Chondrocyte (in vitro differentiated cells): ENCODE measurements at regions not wholly inside any gene's neighbourhood (a gene's known extent, or its start where the extent isn't known, plus 50 kb on each side); places are given as distances from the start of the nearest gene placed in this dataset.
"Not testable (repeated sequence)": the region's sequence is repeated elsewhere in the genome, so short reads cannot be mapped to it uniquely, and the experiment has no call there.

ENCODE experiments used
- DNase-seq: peaks from one replicate; pipeline ENCODE4 v3.0.0; 2021; ENCODE audit warnings: mixed read lengths, low spot score
- H3K27ac Mint-ChIP-seq: one replicate; pipeline ENCODE4 v1.8.0; 2021; ENCODE audit warnings: mild to moderate bottlenecking, moderate library complexity, mixed read lengths; ENCODE audit not compliant: unreplicated experiment
- H3K27me3 Mint-ChIP-seq: 2 replicates; pipeline ENCODE4 v1.8.0; 2021; ENCODE audit warnings: low read depth, mixed read lengths
- H3K36me3 Mint-ChIP-seq: 2 replicates; pipeline ENCODE4 v1.8.0; 2021; ENCODE audit warnings: low read depth, mixed read lengths
- H3K4me1 Mint-ChIP-seq: 2 replicates; pipeline ENCODE4 v1.8.0; 2021; ENCODE audit warnings: low read depth, mild to moderate bottlenecking, mixed read lengths
- H3K4me3 Mint-ChIP-seq: one replicate; pipeline ENCODE4 v1.8.0; 2021; ENCODE audit warnings: mild to moderate bottlenecking, moderate library complexity, mixed read lengths; ENCODE audit not compliant: unreplicated experiment
- H3K9me3 Mint-ChIP-seq: 2 replicates; pipeline ENCODE4 v1.8.0; 2021; ENCODE audit warnings: low read depth, mixed read lengths

GRCh38 chr21:10325546-10325945, 195.8 kb upstream of the TPTE start:
- H3K27ac Mint-ChIP-seq, H3K36me3 Mint-ChIP-seq, H3K27me3 Mint-ChIP-seq, H3K4me3 Mint-ChIP-seq, H3K4me1 Mint-ChIP-seq, DNase-seq: not testable (repeated sequence)
- peaks cover 42% of the 10 kb centered on the region for H3K9me3 Mint-ChIP-seq

- H3K36me3 Mint-ChIP-seq, H3K27ac Mint-ChIP-seq, H3K4me1 Mint-ChIP-seq, H3K27me3 Mint-ChIP-seq, DNase-seq, H3K4me3 Mint-ChIP-seq: not testable (repeated sequence)
- peaks cover 48% of the 10 kb centered on the region for H3K9me3 Mint-ChIP-seq
These were observed 195.2 kb upstream of the TPTE start for GRCh38 chr21:10326146-10326545.

- H3K27me3 Mint-ChIP-seq, H3K4me1 Mint-ChIP-seq, H3K4me3 Mint-ChIP-seq, H3K27ac Mint-ChIP-seq, H3K36me3 Mint-ChIP-seq: not testable (repeated sequence)
- H3K9me3 Mint-ChIP-seq, result peaks cover 55% of the 10 kb centered on the region
- DNase-seq, result peak; percentile 95
These were observed 192.7 kb upstream of the TPTE start for GRCh38 chr21:10328646-10329045.

GRCh38 chr21:10330641-10331119, 190.7 kb upstream of the TPTE start:
- peak; percentile 100 for DNase-seq
- H3K4me3 Mint-ChIP-seq, H3K36me3 Mint-ChIP-seq, H3K4me1 Mint-ChIP-seq, H3K27me3 Mint-ChIP-seq, H3K27ac Mint-ChIP-seq: not testable (repeated sequence)
- H3K9me3 Mint-ChIP-seq, result peaks cover 55% of the 10 kb centered on the region

- not testable (repeated sequence) for H3K4me3 Mint-ChIP-seq, H3K27ac Mint-ChIP-seq, H3K36me3 Mint-ChIP-seq, H3K4me1 Mint-ChIP-seq, H3K27me3 Mint-ChIP-seq
- peak; percentile 95 for DNase-seq
- H3K9me3 Mint-ChIP-seq, result peaks cover 56% of the 10 kb centered on the region
These were observed 190.2 kb upstream of the TPTE start for GRCh38 chr21:10331134-10331533.

- not testable (repeated sequence) for H3K36me3 Mint-ChIP-seq, H3K27me3 Mint-ChIP-seq, H3K4me3 Mint-ChIP-seq, H3K4me1 Mint-ChIP-seq, H3K27ac Mint-ChIP-seq, DNase-seq
- peaks cover 48% of the 10 kb centered on the region for H3K9me3 Mint-ChIP-seq
These were observed 188.4 kb upstream of the TPTE start for GRCh38 chr21:10332935-10333334.

GRCh38 chr21:10334391-10334790, 187.0 kb upstream of the TPTE start:
- H3K4me1 Mint-ChIP-seq, H3K27ac Mint-ChIP-seq, H3K27me3 Mint-ChIP-seq, H3K36me3 Mint-ChIP-seq, H3K4me3 Mint-ChIP-seq, DNase-seq: not testable (repeated sequence)
- peaks cover 49% of the 10 kb centered on the region for H3K9me3 Mint-ChIP-seq

- not testable (repeated sequence) for H3K27ac Mint-ChIP-seq, H3K27me3 Mint-ChIP-seq, H3K4me1 Mint-ChIP-seq, H3K36me3 Mint-ChIP-seq, H3K4me3 Mint-ChIP-seq
- H3K9me3 Mint-ChIP-seq, result peaks cover 50% of the 10 kb centered on the region
- DNase-seq, result peak; percentile 97
These were observed 179.0 kb upstream of the TPTE start for GRCh38 chr21:10342261-10342956.

- not testable (repeated sequence) for H3K4me1 Mint-ChIP-seq, H3K36me3 Mint-ChIP-seq, H3K27me3 Mint-ChIP-seq, H3K27ac Mint-ChIP-seq, H3K4me3 Mint-ChIP-seq
- peaks cover 49% of the 10 kb centered on the region for H3K9me3 Mint-ChIP-seq
- DNase-seq, result peak; percentile 100
These were observed 178.0 kb upstream of the TPTE start for GRCh38 chr21:10343146-10343935.

- peaks cover 50% of the 10 kb centered on the region for H3K9me3 Mint-ChIP-seq
- H3K36me3 Mint-ChIP-seq, H3K27ac Mint-ChIP-seq, H3K4me1 Mint-ChIP-seq, H3K4me3 Mint-ChIP-seq, H3K27me3 Mint-ChIP-seq, DNase-seq: not testable (repeated sequence)
These were observed 177.1 kb upstream of the TPTE start for GRCh38 chr21:10344266-10344665.

- H3K36me3 Mint-ChIP-seq, H3K27me3 Mint-ChIP-seq, H3K4me3 Mint-ChIP-seq, H3K4me1 Mint-ChIP-seq, H3K27ac Mint-ChIP-seq: not testable (repeated sequence)
- DNase-seq, result peak; percentile 95
- peaks cover 44% of the 10 kb centered on the region for H3K9me3 Mint-ChIP-seq
These were observed 176.2 kb upstream of the TPTE start for GRCh38 chr21:10345178-10345612.

- not testable (repeated sequence) for H3K27ac Mint-ChIP-seq, H3K27me3 Mint-ChIP-seq, H3K4me3 Mint-ChIP-seq
These were observed 175.1 kb upstream of the TPTE start for GRCh38 chr21:10346249-10346648.

More at GRCh38 chr21:10346249-10346648, 175.1 kb upstream of the TPTE start:
- not testable (repeated sequence) for H3K4me1 Mint-ChIP-seq, H3K36me3 Mint-ChIP-seq, DNase-seq
- peaks cover 45% of the 10 kb centered on the region for H3K9me3 Mint-ChIP-seq
